ENCODE measurements at regions not wholly inside any gene's neighbourhood (a gene's known extent, or its start where the extent isn't known, plus 50 kb on each side); places are given as distances from the start of the nearest gene placed in this dataset.

- TF ChIP-seq CTCF (IDR thresholded peaks at IDR 0.05) (no peak), EP300 (IDR thresholded peaks at IDR 0.05) (no peak), POLR2A (IDR thresholded peaks at IDR 0.05) (no peak)
Measured at GRCh38 chr1:38781872-38782617, 77.5 kb downstream of the RRAGC start.
